Activated T-cell treated with anti-CD3 and anti-CD28 coated beads, Interleukin-2, amount 50 U/mL, for 72 hours (primary cell): ENCODE measurements at regions not wholly inside any gene's neighbourhood (a gene's known extent, or its start where the extent isn't known, plus 50 kb on each side); places are given as distances from the start of the nearest gene placed in this dataset.
"Not testable (repeated sequence)": the region's sequence is repeated elsewhere in the genome, so short reads cannot be mapped to it uniquely, and the experiment has no call there.

Source experiments
- ATAC-seq, 2 donors: fragments of 150-1000 bp; cut with Tn5 transposase; replicated peaks in 1 of 2; 2 replicates each; pipeline ENCODE4 v1.10.0; 2021; ENCODE audit warnings: moderate library complexity in 2 of 2, mild to moderate bottlenecking in 1 of 2
- DNase-seq, 2 donors: peaks; one replicate each; pipeline ENCODE4 v3.0.0; 2021 to 2022; ENCODE audit warnings: mixed read lengths in 1 of 2
- H3K27ac Mint-ChIP-seq: one replicate; pipeline ENCODE4 v1.8.0; 2022; ENCODE audit warnings: mild to moderate bottlenecking, moderate library complexity, mixed read lengths
- H3K27me3 Mint-ChIP-seq: one replicate; pipeline ENCODE4 v1.8.0; 2022; ENCODE audit warnings: low read depth, mixed read lengths
- H3K36me3 Mint-ChIP-seq, 2 donors: one replicate each; pipeline ENCODE4 v1.8.0; 2022; ENCODE audit warnings: mixed read lengths in 2 of 2, mild to moderate bottlenecking in 1 of 2; ENCODE audit not compliant: insufficient read depth in 2 of 2
- H3K4me1 Mint-ChIP-seq: one replicate; pipeline ENCODE4 v1.8.0; 2022; ENCODE audit warnings: low read depth, mixed read lengths
- H3K4me3 Mint-ChIP-seq, 2 donors: one replicate each; pipeline ENCODE4 v1.8.0; 2022; ENCODE audit warnings: mild to moderate bottlenecking in 2 of 2, mixed read lengths in 2 of 2, moderate library complexity in 2 of 2
- H3K9me3 Mint-ChIP-seq, 2 donors: one replicate each; pipeline ENCODE4 v1.8.0; 2022; ENCODE audit warnings: mixed read lengths in 2 of 2

DNA sequence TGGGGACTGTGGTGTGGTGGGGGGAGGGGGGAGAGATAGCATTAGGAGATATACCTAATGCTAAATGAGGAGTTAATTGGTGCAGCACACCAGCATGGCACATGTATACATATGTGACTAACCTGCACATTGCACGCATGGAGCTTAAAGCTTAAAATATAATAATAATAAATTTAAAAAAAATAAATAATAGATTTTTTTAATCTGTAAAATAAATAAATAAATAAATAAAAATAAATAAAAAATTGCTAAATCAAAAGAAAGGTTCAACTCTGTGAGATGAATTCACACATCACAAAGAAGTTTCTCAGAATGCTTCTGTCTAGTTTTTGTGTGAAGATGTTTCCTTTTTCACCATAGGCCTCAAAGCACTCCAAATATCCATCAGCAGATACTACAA is 1793.7 kb downstream of the UQCRFS1 start:
- not testable (repeated sequence) for H3K27me3 Mint-ChIP-seq, H3K4me3 Mint-ChIP-seq, H3K27ac Mint-ChIP-seq, H3K4me1 Mint-ChIP-seq, ATAC-seq, DNase-seq
- peaks cover 0 to 13% of the 10 kb centered on the region in 2 donors for H3K36me3 Mint-ChIP-seq
- peaks cover 19 to 21% of the 10 kb centered on the region in 2 donors for H3K9me3 Mint-ChIP-seq

DNA sequence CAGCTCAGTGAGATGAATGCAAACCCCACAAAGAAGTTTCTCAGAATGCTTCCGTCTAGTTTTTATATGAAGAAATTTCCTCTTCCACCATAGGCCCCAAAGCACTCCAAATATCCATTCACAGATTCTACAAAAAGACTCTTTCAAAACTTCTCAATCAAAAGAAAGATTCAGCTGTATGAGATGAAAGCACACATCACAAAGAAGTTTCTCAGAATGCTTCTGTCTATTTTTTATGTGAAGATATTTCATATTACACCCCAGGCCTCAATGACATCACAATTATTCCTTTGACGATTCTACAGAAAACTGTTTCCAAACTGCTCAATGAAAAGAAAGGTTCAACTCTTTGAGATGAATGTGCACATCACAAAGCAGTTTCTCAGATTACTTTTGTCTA is 1819.4 kb downstream of the UQCRFS1 start:
- Mint-ChIP-seq H3K9me3 (peaks cover 34 to 61% of the 10 kb centered on the region in 2 donors), H3K4me3 (no peak overlapping the region), H3K27me3 (no peaks in the 10 kb centered on the region), H3K4me1 (no peaks in the 10 kb centered on the region), H3K36me3 (peaks cover 13 to 17% of the 10 kb centered on the region in 2 donors), H3K27ac (no peak overlapping the region)
- ATAC-seq, result no peak
- no peak for DNase-seq

DNA sequence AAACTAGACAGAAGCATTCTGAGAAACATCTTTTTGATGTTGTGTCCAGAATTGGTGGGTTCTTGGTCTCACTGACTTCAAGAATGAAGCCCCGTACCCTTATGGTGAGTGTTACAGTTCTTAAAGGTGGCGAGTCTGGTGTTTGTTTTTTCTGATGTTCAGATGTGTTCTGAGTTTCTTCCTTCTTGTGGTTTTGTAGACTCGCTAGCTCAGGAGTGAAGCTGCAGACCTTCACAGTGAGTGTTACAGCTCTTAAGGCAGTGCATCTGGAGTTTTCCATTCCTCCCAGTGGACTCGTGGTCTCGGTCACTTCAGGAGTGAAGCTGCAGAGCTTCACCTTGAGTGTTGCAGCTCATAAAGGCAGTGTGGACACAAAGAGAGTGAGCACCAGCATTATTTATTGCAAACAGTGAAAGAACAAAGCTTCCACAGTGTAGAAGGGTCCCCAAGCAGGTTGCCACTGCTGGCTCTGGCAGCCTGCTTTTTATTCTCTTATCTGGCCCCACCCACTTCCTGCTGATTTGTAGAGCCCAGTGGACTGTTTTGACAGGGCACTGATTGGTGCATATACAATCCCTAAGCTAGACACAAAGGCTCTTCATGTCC is 1820.8 kb downstream of the UQCRFS1 start:
- Mint-ChIP-seq H3K27ac (no peak overlapping the region), H3K9me3 (peaks cover 46 to 61% of the 10 kb centered on the region in 2 donors), H3K27me3 (no peaks in the 10 kb centered on the region), H3K4me3 (no peak overlapping the region), H3K36me3 (peaks cover 15 to 24% of the 10 kb centered on the region in 2 donors), H3K4me1 (no peaks in the 10 kb centered on the region)
- ATAC-seq, result no peak
- no peak for DNase-seq

DNA sequence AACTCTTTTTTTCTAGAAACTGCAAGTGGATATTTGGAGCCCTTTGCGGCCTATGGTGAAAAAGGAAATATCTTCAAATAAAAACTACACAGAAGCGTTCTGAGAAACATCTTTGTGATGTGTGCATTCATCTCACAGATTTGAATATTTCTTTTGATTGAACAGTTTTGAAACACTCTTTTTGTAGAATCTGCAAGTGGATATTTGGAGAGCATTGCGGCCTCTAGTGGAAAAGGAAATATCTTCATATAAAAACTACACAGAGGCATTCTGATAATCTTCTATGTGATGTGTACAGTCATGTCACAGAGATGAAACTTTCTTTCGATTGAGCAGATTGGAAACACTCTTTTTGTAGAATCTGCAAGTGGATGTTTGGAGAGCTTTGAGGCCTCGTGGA is 1833.6 kb downstream of the UQCRFS1 start:
- H3K4me1 Mint-ChIP-seq, DNase-seq, H3K27ac Mint-ChIP-seq, ATAC-seq, H3K4me3 Mint-ChIP-seq, H3K27me3 Mint-ChIP-seq: not testable (repeated sequence)
- Mint-ChIP-seq H3K9me3 (peaks cover 26 to 37% of the 10 kb centered on the region in 2 donors), H3K36me3 (peaks cover 4 to 25% of the 10 kb centered on the region in 2 donors)

DNA sequence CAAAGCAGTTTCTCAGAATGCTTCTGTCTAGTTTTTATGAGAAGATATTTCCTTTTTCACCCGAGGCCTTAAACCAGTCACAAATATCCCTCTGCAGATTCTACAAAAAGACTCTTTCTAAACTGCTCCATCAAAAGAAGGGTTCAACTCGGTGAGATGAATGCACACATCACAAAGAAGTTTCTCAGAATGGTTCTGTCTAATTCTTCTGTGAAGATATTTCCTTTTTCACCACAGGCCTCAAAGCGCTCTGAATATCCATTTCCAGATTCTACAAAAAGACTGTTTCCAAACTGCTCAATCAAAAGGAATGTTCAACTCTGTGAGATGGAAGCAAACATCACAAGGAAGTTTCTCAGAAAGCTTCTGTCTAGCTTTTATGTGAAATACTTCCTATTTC is 1843.3 kb downstream of the UQCRFS1 start:
- Mint-ChIP-seq H3K9me3 (peaks cover 42 to 46% of the 10 kb centered on the region in 2 donors), H3K36me3 (peaks cover 2 to 18% of the 10 kb centered on the region in 2 donors)
- not testable (repeated sequence) for ATAC-seq, H3K4me3 Mint-ChIP-seq, H3K27me3 Mint-ChIP-seq, H3K27ac Mint-ChIP-seq, DNase-seq, H3K4me1 Mint-ChIP-seq

DNA sequence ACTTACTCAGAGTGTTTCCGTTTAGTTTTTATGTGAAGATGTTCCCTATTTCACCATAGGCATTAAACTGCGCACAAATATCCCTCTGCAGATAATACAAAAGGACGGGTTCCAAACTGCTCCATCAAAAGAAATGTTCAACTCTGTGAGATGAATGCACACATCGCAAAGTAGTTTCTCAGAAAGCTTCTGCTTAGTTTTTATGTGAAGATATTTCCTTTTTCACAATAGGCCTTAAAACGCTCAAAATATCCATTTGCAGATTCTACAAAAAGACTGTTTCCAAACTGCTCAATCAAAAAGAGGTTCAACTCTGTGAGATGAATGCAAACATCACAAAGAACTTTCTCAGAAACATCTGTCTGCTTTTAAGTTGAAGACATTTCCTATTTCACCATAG is 1850.5 kb downstream of the UQCRFS1 start:
- not testable (repeated sequence) for H3K4me3 Mint-ChIP-seq, H3K4me1 Mint-ChIP-seq, H3K27me3 Mint-ChIP-seq, DNase-seq, H3K27ac Mint-ChIP-seq, ATAC-seq
- peaks cover 17 to 41% of the 10 kb centered on the region in 2 donors for H3K36me3 Mint-ChIP-seq
- peaks cover 53 to 59% of the 10 kb centered on the region in 2 donors for H3K9me3 Mint-ChIP-seq

DNA sequence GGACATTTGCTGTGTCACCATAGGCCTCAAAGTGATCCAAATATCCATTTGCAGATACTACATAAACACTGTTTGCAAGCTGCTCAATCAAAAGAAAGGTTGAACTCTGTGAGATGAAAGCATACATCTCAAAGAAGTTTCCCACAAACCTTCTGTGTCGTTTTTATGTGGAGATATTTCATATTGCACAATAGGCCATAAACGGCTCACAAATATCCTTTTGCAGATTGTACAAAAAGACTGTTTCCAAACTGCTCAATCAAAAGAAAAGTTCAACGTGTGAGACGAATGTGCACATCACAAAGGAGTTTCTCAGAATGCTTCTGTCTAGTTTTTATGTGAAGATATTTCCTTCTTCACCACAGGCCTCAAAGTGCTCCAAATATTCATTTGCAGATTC is 1857.4 kb downstream of the UQCRFS1 start:
- ATAC-seq, H3K27me3 Mint-ChIP-seq, H3K4me1 Mint-ChIP-seq, H3K27ac Mint-ChIP-seq, DNase-seq, H3K4me3 Mint-ChIP-seq: not testable (repeated sequence)
- Mint-ChIP-seq H3K36me3 (peaks cover 14 to 56% of the 10 kb centered on the region in 2 donors), H3K9me3 (peaks cover 63 to 75% of the 10 kb centered on the region in 2 donors)
